Transverse colon (tissue), 4 donors: ENCODE measurements at regions not wholly inside any gene's neighbourhood (a gene's known extent, or its start where the extent isn't known, plus 50 kb on each side); places are given as distances from the start of the nearest gene placed in this dataset.

Source experiments
- EP300 ChIP-seq: sonication (generic); formaldehyde crosslinking; IDR thresholded peaks from one replicate; pipeline ENCODE4 v1.6.1; 2017; ENCODE audit warnings: antibody characterized with exemption, low read depth
- POLR2A ChIP-seq: fragments of 450-650 bp; IDR thresholded peaks from one replicate; pipeline ENCODE4 v1.6.1; 2016; ENCODE audit warnings: antibody characterized with exemption, mild to moderate bottlenecking, moderate library complexity
- POLR2AphosphoS5 ChIP-seq, 3 donors: sonication (generic); formaldehyde crosslinking; IDR thresholded peaks; one replicate each; pipeline ENCODE4 v1.6.1; 2016; ENCODE audit warnings: antibody characterized with exemption in 3 of 3
- TF ChIP-seq, protein P1 (sequence below), 5 experiments: fragments of 200-600 bp in 3 of 5; fragments of 450-650 bp in 2 of 5; sonication (generic) in 3 of 5; IDR thresholded peaks; 1 replicate in 2 of 5; 2 replicates in 3 of 5; pipeline ENCODE4 v1.5.1; 2016 to 2017; ENCODE audit warnings: antibody characterized with exemption in 5 of 5, inconsistent platforms in 3 of 5, mild to moderate bottlenecking in 2 of 5, moderate library complexity in 1 of 5

DNA sequence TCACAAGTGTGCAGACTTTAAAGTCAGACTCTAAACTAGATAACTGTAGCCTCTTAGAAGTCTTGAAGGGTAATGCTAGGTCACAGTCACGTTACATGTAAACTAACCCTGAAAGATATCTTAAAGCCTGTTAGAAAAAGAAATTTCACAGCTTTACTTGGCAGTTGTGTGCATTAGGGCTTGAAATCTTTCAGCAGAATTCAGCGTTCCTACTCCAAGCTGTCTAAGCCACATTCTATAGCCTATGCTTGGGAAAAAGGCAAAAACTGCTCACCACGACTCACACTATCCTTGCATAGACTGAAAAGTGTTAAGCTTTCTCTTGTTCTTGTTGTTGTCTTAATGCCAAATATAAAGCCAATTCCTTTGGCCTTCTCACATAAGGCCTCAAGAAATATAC, 338.0 kb upstream of the SASH1 start:
- TF ChIP-seq POLR2A (no peak), POLR2AphosphoS5 (IDR thresholded peaks at IDR 0.05) (no peak), EP300 (no peak)
- TF ChIP-seq, protein P1, sequence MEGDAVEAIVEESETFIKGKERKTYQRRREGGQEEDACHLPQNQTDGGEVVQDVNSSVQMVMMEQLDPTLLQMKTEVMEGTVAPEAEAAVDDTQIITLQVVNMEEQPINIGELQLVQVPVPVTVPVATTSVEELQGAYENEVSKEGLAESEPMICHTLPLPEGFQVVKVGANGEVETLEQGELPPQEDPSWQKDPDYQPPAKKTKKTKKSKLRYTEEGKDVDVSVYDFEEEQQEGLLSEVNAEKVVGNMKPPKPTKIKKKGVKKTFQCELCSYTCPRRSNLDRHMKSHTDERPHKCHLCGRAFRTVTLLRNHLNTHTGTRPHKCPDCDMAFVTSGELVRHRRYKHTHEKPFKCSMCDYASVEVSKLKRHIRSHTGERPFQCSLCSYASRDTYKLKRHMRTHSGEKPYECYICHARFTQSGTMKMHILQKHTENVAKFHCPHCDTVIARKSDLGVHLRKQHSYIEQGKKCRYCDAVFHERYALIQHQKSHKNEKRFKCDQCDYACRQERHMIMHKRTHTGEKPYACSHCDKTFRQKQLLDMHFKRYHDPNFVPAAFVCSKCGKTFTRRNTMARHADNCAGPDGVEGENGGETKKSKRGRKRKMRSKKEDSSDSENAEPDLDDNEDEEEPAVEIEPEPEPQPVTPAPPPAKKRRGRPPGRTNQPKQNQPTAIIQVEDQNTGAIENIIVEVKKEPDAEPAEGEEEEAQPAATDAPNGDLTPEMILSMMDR (IDR thresholded peaks at IDR 0.05): no peak
